Naive thymus-derived CD8-positive, alpha-beta T cell (primary cell): ENCODE measurements at regions not wholly inside any gene's neighbourhood (a gene's known extent, or its start where the extent isn't known, plus 50 kb on each side); places are given as distances from the start of the nearest gene placed in this dataset.
"Not testable (repeated sequence)": the region's sequence is repeated elsewhere in the genome, so short reads cannot be mapped to it uniquely, and the experiment has no call there.

Source experiments
- ATAC-seq, 2 donors: fragments of 150-1000 bp; cut with Tn5 transposase in 1 of 2; sonication (Bioruptor Pico), chemical (Tn5 transposase) in 1 of 2; 1 replicate in 1 of 2; 2 replicates in 1 of 2; pipeline ENCODE4 v1.10.0; 2021; ENCODE audit warnings: mild to moderate bottlenecking in 2 of 2, moderate library complexity in 2 of 2
- POLR2A ChIA-PET: fragments of 350-600 bp; sonication (Branson Sonifier 250); formaldehyde crosslinking; loops from one replicate; lab custom pipeline; 2021; ENCODE audit warnings: antibody characterized with exemption; lab: Charles Lee
- DNase-seq, 10 donors: peaks; one replicate each; pipeline versions ENCODE4 v3.0.0 to v3.0.0-alpha.2; 2020 to 2022
- H3K27ac Mint-ChIP-seq, 10 donors: one replicate each; pipeline ENCODE4 v1.8.0; 2020 to 2022; ENCODE audit warnings: mild to moderate bottlenecking in 10 of 10, mixed read lengths in 10 of 10, moderate library complexity in 4 of 10, inconsistent platforms in 1 of 10
- H3K27me3 Mint-ChIP-seq, 5 donors: one replicate each; pipeline ENCODE4 v1.8.0; 2021 to 2022; ENCODE audit warnings: mixed read lengths in 5 of 5
- H3K36me3 Mint-ChIP-seq, 3 donors: one replicate each; pipeline ENCODE4 v1.8.0; 2020 to 2022; ENCODE audit warnings: mixed read lengths in 3 of 3, mild to moderate bottlenecking in 2 of 3, inconsistent platforms in 1 of 3
- H3K4me1 Mint-ChIP-seq, 4 donors: one replicate each; pipeline ENCODE4 v1.8.0; 2021 to 2022; ENCODE audit warnings: mixed read lengths in 4 of 4
- H3K4me3 Mint-ChIP-seq, 10 donors: one replicate each; pipeline ENCODE4 v1.8.0; 2020 to 2022; ENCODE audit warnings: mild to moderate bottlenecking in 10 of 10, mixed read lengths in 10 of 10, moderate library complexity in 6 of 10, inconsistent platforms in 1 of 10
- H3K9me3 Mint-ChIP-seq, 9 donors: one replicate each; pipeline ENCODE4 v1.8.0; 2020 to 2022; ENCODE audit warnings: mixed read lengths in 9 of 9, mild to moderate bottlenecking in 3 of 9, inconsistent platforms in 1 of 9, moderate library complexity in 1 of 9

- ATAC-seq, POLR2A ChIA-PET, H3K4me1 Mint-ChIP-seq, H3K27ac Mint-ChIP-seq, H3K27me3 Mint-ChIP-seq, DNase-seq, H3K4me3 Mint-ChIP-seq: not testable (repeated sequence)
- H3K36me3 Mint-ChIP-seq, result peaks cover 0 to 12% (median 3%) of the 10 kb centered on the region in 3 donors
- H3K9me3 Mint-ChIP-seq, result peaks cover 0 to 16% (median 11%) of the 10 kb centered on the region in 9 donors
These were observed 121.0 kb upstream of the CCNG1 start for GRCh38 chr5:163316374-163316773.

- Mint-ChIP-seq H3K27ac (no peak overlapping the region), H3K9me3 (peaks cover 0 to 5% (median 1%) of the 10 kb centered on the region in 9 donors), H3K4me1 (no peaks in the 10 kb centered on the region), H3K27me3 (peaks cover 0 to 6% (median 0%) of the 10 kb centered on the region in 5 donors), H3K4me3 (no peak overlapping the region), H3K36me3 (no peaks in the 10 kb centered on the region)
- POLR2A ChIA-PET, result no interaction called here
- DNase-seq, result no peak
- ATAC-seq, result no peak
These were observed 118.7 kb upstream of the CCNG1 start for GRCh38 chr5:163318707-163319106.

- POLR2A ChIA-PET, result no interaction called here
- ATAC-seq, result no peak
These were observed 115.9 kb upstream of the CCNG1 start for GRCh38 chr5:163321511-163321910.

GRCh38 chr5:163330723-163331668 lies 106.4 kb upstream of the CCNG1 start:
- Mint-ChIP-seq H3K4me1 (no peaks in the 10 kb centered on the region), H3K36me3 (no peaks in the 10 kb centered on the region), H3K9me3 (no peaks in the 10 kb centered on the region), H3K27ac (no peak overlapping the region), H3K4me3 (no peak overlapping the region), H3K27me3 (peaks cover 2 to 21% (median 4%) of the 10 kb centered on the region in 5 donors)
- DNase-seq, result no peak
- POLR2A ChIA-PET, result no interaction called here
- no peak for ATAC-seq

More at GRCh38 chr5:163321511-163321910, 115.9 kb upstream of the CCNG1 start:
- no peak for DNase-seq
- Mint-ChIP-seq H3K36me3 (no peaks in the 10 kb centered on the region), H3K9me3 (peaks cover 0 to 2% (median 0%) of the 10 kb centered on the region in 9 donors), H3K4me1 (no peaks in the 10 kb centered on the region), H3K27me3 (peaks cover 0 to 13% (median 2%) of the 10 kb centered on the region in 5 donors), H3K27ac (no peak overlapping the region), H3K4me3 (no peak overlapping the region)

GRCh38 chr5:163336074-163336473 lies 101.3 kb upstream of the CCNG1 start:
- peaks cover 0 to 24% (median 3%) of the 10 kb centered on the region in 5 donors for H3K27me3 Mint-ChIP-seq
- H3K36me3 Mint-ChIP-seq, DNase-seq, H3K4me1 Mint-ChIP-seq, ATAC-seq, H3K27ac Mint-ChIP-seq, H3K9me3 Mint-ChIP-seq, POLR2A ChIA-PET, H3K4me3 Mint-ChIP-seq: not testable (repeated sequence)

- DNase-seq (no peak), ATAC-seq (no peak)
- Mint-ChIP-seq H3K4me3 (no peak overlapping the region), H3K36me3 (no peaks in the 10 kb centered on the region), H3K4me1 (no peaks in the 10 kb centered on the region), H3K9me3 (no peaks in the 10 kb centered on the region), H3K27ac (no peak overlapping the region), H3K27me3 (peaks cover 3 to 20% (median 4%) of the 10 kb centered on the region in 5 donors)
- POLR2A ChIA-PET, result no interaction called here
These were observed 98.2 kb upstream of the CCNG1 start for GRCh38 chr5:163339148-163339547.

GRCh38 chr5:163340378-163340777 lies 97.0 kb upstream of the CCNG1 start:
- DNase-seq, POLR2A ChIA-PET, H3K36me3 Mint-ChIP-seq, H3K9me3 Mint-ChIP-seq, ATAC-seq, H3K4me3 Mint-ChIP-seq, H3K27ac Mint-ChIP-seq, H3K4me1 Mint-ChIP-seq: not testable (repeated sequence)
- H3K27me3 Mint-ChIP-seq, result peaks cover 3 to 14% (median 7%) of the 10 kb centered on the region in 5 donors

GRCh38 chr5:163342306-163342705 lies 95.1 kb upstream of the CCNG1 start:
- no peak overlapping the region for H3K4me3 Mint-ChIP-seq
- no peaks in the 10 kb centered on the region for H3K4me1 Mint-ChIP-seq
- H3K27ac Mint-ChIP-seq, result no peak overlapping the region
- no peaks in the 10 kb centered on the region for H3K36me3 Mint-ChIP-seq
- peaks cover 0 to 7% (median 5%) of the 10 kb centered on the region in 5 donors for H3K27me3 Mint-ChIP-seq
- DNase-seq, result no peak
- POLR2A ChIA-PET, result no interaction called here
- ATAC-seq, result no peak
- H3K9me3 Mint-ChIP-seq, result no peaks in the 10 kb centered on the region

- no peaks in the 10 kb centered on the region for H3K9me3 Mint-ChIP-seq
- no peak overlapping the region for H3K27ac Mint-ChIP-seq
- ATAC-seq (no peak), DNase-seq (no peak)
- no peak overlapping the region for H3K4me3 Mint-ChIP-seq
- POLR2A ChIA-PET, result interaction anchor here (0.9 kb wide), 1 partner anchor 161 kb away, joined by 3 read pairs; no protein-coding TSS in a partner anchor
- peaks cover 0 to 8% (median 5%) of the 10 kb centered on the region in 5 donors for H3K27me3 Mint-ChIP-seq
- no peaks in the 10 kb centered on the region for H3K36me3 Mint-ChIP-seq
- H3K4me1 Mint-ChIP-seq, result no peaks in the 10 kb centered on the region
These were observed 92.2 kb upstream of the CCNG1 start for GRCh38 chr5:163345216-163345615.

GRCh38 chr5:163347671-163348070 lies 89.7 kb upstream of the CCNG1 start:
- no peaks in the 10 kb centered on the region for H3K4me1 Mint-ChIP-seq
- H3K27ac Mint-ChIP-seq, result no peak overlapping the region
- DNase-seq (peak in 8 of 10 donors; percentile 12 to 65 (median 24)), ATAC-seq (no peak)
- no peaks in the 10 kb centered on the region for H3K9me3 Mint-ChIP-seq
- H3K36me3 Mint-ChIP-seq, result no peaks in the 10 kb centered on the region
- H3K27me3 Mint-ChIP-seq, result peaks cover 0 to 8% (median 5%) of the 10 kb centered on the region in 5 donors
- H3K4me3 Mint-ChIP-seq, result no peak overlapping the region
- POLR2A ChIA-PET, result no interaction called here

- no peaks in the 10 kb centered on the region for H3K36me3 Mint-ChIP-seq
- DNase-seq (no peak), ATAC-seq (no peak)
- POLR2A ChIA-PET, result no interaction called here
- peaks cover 0 to 5% (median 0%) of the 10 kb centered on the region in 4 donors for H3K4me1 Mint-ChIP-seq
- no peak overlapping the region for H3K27ac Mint-ChIP-seq
- peaks cover 0 to 1% (median 0%) of the 10 kb centered on the region in 5 donors for H3K27me3 Mint-ChIP-seq
- H3K9me3 Mint-ChIP-seq, result no peaks in the 10 kb centered on the region
- H3K4me3 Mint-ChIP-seq, result no peak overlapping the region
These were observed 87.3 kb upstream of the CCNG1 start for GRCh38 chr5:163350083-163350482.

- Mint-ChIP-seq H3K9me3 (no peaks in the 10 kb centered on the region), H3K4me3 (no peak overlapping the region), H3K27me3 (peaks cover 0 to 2% (median 0%) of the 10 kb centered on the region in 5 donors), H3K27ac (no peak overlapping the region), H3K4me1 (peaks cover 0 to 7% (median 0%) of the 10 kb centered on the region in 4 donors), H3K36me3 (no peaks in the 10 kb centered on the region)
- ATAC-seq, result no peak
- no peak for DNase-seq
- POLR2A ChIA-PET, result no interaction called here
These were observed 84.9 kb upstream of the CCNG1 start for GRCh38 chr5:163352531-163352930.

GRCh38 chr5:163355811-163356210 lies 81.6 kb upstream of the CCNG1 start:
- H3K27me3 Mint-ChIP-seq, H3K9me3 Mint-ChIP-seq, H3K27ac Mint-ChIP-seq, H3K36me3 Mint-ChIP-seq, POLR2A ChIA-PET, H3K4me1 Mint-ChIP-seq, H3K4me3 Mint-ChIP-seq, ATAC-seq, DNase-seq: not testable (repeated sequence)
